ENCODE measurements at regions not wholly inside any gene's neighbourhood (a gene's known extent, or its start where the extent isn't known, plus 50 kb on each side); places are given as distances from the start of the nearest gene placed in this dataset.

DNA sequence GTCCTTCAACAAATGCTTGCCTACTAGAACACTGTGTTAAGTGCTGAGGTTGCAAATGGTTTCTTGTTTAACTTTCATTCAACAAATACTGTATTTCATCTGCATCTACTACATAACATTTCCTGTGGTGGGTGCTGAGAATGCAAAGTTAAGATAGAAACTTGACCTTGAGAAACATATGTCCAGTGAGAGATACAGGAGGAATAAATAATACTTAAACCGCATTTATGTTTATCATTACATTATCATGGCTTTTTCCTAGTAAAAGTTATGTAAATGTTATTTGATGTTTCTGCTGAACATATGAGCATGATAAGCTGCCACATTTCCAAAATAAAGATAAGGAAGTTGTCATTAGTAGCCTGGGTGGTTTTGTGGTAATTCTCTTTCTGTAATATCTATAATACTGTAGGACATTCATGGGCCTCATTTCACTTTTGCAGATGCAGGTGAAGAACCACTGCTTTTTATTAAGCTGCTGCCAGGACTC is 590.4 kb downstream of the PLPP3 start:
- no peaks in the 10 kb centered on the region for H3K36me3 ChIP-seq (ENCODE audit: control insufficient read depth, insufficient read depth, low read length)
- DNase-seq (ENCODE audit: extremely low read depth, insufficient read length), result no peak
- TF ChIP-seq, protein P1, sequence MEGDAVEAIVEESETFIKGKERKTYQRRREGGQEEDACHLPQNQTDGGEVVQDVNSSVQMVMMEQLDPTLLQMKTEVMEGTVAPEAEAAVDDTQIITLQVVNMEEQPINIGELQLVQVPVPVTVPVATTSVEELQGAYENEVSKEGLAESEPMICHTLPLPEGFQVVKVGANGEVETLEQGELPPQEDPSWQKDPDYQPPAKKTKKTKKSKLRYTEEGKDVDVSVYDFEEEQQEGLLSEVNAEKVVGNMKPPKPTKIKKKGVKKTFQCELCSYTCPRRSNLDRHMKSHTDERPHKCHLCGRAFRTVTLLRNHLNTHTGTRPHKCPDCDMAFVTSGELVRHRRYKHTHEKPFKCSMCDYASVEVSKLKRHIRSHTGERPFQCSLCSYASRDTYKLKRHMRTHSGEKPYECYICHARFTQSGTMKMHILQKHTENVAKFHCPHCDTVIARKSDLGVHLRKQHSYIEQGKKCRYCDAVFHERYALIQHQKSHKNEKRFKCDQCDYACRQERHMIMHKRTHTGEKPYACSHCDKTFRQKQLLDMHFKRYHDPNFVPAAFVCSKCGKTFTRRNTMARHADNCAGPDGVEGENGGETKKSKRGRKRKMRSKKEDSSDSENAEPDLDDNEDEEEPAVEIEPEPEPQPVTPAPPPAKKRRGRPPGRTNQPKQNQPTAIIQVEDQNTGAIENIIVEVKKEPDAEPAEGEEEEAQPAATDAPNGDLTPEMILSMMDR (IDR thresholded peaks at IDR 0.05; ENCODE audit: insufficient read depth, low read length, poor library complexity, severe bottlenecking), result no peak

DNA sequence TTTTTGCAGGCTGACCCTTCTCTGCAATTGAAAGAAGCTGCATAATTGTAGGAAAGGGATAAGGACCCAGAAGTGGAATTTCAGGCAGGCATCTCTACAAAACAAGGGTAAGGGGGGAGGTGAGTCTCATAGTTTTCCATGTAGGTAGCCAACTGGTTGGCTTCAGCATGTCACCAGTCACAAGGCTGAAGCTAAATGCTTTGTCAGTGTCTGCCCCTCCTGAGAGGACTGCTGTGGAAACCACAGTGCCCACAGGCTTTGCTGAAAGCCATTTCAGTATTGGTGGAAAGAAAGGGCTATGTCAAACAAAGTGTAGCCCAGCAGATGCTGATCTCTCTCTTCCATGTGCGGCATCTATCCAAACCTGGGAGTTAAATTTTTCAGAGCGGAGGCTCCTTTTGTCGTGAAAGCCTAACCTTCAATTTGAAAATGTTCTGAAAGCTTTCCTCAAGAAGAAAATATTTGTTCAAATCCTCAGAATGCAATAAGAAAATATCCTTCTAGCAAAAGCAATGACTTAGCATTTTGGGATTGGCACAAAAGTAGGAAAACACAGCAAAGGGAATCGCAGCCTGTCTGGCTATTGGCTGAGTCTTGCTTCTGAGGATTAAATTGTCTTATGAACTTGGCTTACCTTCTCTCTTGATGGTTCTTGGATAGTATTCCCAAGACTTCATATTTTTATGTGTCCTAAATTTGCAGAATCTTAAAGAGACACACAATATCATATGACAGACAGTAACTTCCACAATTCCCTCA is 591.7 kb downstream of the PLPP3 start:
- DNase-seq (ENCODE audit: extremely low read depth, insufficient read length), result no peak
- H3K4me3 ChIP-seq (replicated peaks; ENCODE audit: low read depth, low read length), result no peak overlapping the region
- no peaks in the 10 kb centered on the region; the same call in 1 of the 2 replicates for H3K27me3 ChIP-seq (replicated peaks; ENCODE audit: control insufficient read depth, insufficient read depth, low read length)
- TF ChIP-seq, protein P1 (IDR thresholded peaks at IDR 0.05; ENCODE audit: insufficient read depth, low read length, poor library complexity, severe bottlenecking), result no peak
- H3K36me3 ChIP-seq (ENCODE audit: control insufficient read depth, insufficient read depth, low read length), result no peaks in the 10 kb centered on the region

More for the DNA sequence above, 590.4 kb downstream of the PLPP3 start:
- no peak overlapping the region for H3K4me3 ChIP-seq (replicated peaks; ENCODE audit: low read depth, low read length)
- no peaks in the 10 kb centered on the region; the same call in 1 of the 2 replicates for H3K27me3 ChIP-seq (replicated peaks; ENCODE audit: control insufficient read depth, insufficient read depth, low read length)

DNA sequence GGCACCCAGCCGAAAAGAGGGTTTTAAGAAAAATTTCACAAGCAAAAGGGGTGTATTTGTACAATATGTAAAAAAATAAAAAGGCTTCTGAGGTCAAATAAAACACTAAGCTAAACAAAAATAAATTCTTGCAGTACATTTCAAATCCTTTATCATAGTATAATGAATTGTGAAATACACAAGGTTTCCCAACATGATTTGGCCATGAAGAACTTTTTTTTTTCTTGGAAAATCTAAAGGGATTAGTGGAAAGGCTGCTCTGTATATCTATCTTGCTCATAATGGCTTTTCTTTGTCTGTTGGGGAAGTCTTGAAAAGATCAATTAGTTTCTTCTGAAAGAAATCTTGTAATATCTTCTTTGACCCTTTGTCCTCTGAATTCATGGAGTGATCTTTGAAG is 593.4 kb downstream of the PLPP3 start:
- no peak overlapping the region for H3K4me3 ChIP-seq (replicated peaks; ENCODE audit: low read depth, low read length)
- TF ChIP-seq, protein P1 (IDR thresholded peaks at IDR 0.05; ENCODE audit: insufficient read depth, low read length, poor library complexity, severe bottlenecking), result no peak
- DNase-seq (ENCODE audit: extremely low read depth, insufficient read length), result no peak
- no peaks in the 10 kb centered on the region for H3K36me3 ChIP-seq (ENCODE audit: control insufficient read depth, insufficient read depth, low read length)
- H3K27me3 ChIP-seq (replicated peaks; ENCODE audit: control insufficient read depth, insufficient read depth, low read length), result no peaks in the 10 kb centered on the region; the same call in 1 of the 2 replicates

DNA sequence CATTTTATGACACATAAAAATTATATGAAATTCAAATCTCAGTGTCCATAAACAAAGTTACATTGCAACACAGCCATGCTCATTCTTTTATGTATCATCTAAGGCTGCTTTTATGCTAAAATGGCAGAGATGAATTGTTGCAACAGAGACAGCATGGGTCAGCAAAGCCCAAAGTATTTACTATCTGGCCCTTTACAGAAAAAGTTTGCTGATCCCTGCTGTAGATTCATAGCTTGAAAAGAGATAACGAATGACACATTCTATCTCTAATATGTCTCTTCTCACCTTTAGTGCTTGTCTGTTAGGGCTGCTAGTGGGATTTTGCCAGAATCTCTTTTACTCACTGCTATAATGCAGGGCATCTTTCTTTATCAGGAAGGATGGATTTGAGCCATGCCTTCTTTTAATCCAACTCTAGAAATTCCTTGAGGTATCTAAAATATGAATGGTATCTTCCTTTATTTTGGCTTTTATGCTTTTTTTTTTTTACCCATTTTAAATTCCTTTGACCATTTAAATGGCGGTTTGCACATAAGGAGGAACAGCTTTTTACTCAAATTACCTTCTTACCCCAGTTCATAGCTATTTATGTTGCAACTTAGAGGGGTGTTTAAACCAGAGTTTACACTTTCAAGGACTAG is 598.2 kb downstream of the PLPP3 start:
- Histone ChIP-seq H3K27me3 (replicated peaks; ENCODE audit: control insufficient read depth, insufficient read depth, low read length) (no peaks in the 10 kb centered on the region), H3K36me3 (ENCODE audit: control insufficient read depth, insufficient read depth, low read length) (no peaks in the 10 kb centered on the region), H3K4me3 (replicated peaks; ENCODE audit: low read depth, low read length) (no peak overlapping the region)
- TF ChIP-seq, protein P1 (IDR thresholded peaks at IDR 0.05; ENCODE audit: insufficient read depth, low read length, poor library complexity, severe bottlenecking), result no peak
- DNase-seq (ENCODE audit: extremely low read depth, insufficient read length), result no peak

DNA sequence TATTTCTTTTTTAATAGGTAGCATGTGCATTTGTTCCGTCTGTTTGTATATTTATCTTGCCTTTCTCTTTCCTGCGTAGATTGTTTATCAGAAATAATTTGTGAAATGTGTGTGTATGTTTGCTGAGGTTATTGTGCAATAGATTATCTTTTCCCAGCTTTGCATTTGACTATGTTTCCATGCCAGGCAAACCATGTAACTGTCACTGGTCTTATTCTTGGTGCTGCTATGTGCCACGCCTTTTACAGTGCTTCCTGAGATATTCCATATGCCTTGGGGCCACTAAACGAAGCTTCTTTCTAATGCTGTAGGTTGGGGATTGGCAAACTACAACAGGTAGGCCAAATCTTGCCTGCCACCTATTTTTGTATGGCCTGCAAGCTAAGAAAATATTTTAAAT is 598.8 kb downstream of the PLPP3 start:
- no peak for DNase-seq (ENCODE audit: extremely low read depth, insufficient read length)
- Histone ChIP-seq H3K27me3 (replicated peaks; ENCODE audit: control insufficient read depth, insufficient read depth, low read length) (no peaks in the 10 kb centered on the region), H3K4me3 (replicated peaks; ENCODE audit: low read depth, low read length) (no peak overlapping the region)

More for the DNA sequence above, 598.8 kb downstream of the PLPP3 start:
- TF ChIP-seq, protein P1 (IDR thresholded peaks at IDR 0.05; ENCODE audit: insufficient read depth, low read length, poor library complexity, severe bottlenecking), result no peak
- H3K36me3 ChIP-seq (ENCODE audit: control insufficient read depth, insufficient read depth, low read length), result no peaks in the 10 kb centered on the region

Data from GM06990 (cell line).